Transverse colon (tissue), 4 donors: ENCODE measurements at regions not wholly inside any gene's neighbourhood (a gene's known extent, or its start where the extent isn't known, plus 50 kb on each side); places are given as distances from the start of the nearest gene placed in this dataset.

Source experiments
- DNase-seq: peaks from one replicate; pipeline ENCODE4 v3.0.0-alpha.2; 2019
- H3K27ac ChIP-seq, 4 donors: fragments of 200-600 bp; sonication (generic); 2 replicates each; pipeline ENCODE4 v1.5.1; 2016 to 2018; ENCODE audit warnings: inconsistent platforms in 4 of 4
- H3K27me3 ChIP-seq: fragments of 200-600 bp; sonication (generic); 2 replicates; pipeline ENCODE4 v1.5.1; 2017; ENCODE audit warnings: inconsistent platforms
- H3K36me3 ChIP-seq, 4 donors: fragments of 200-600 bp; sonication (generic); 2 replicates each; pipeline ENCODE4 v1.5.1; 2017 to 2019; ENCODE audit warnings: inconsistent platforms in 4 of 4
- H3K4me1 ChIP-seq, 4 donors: fragments of 200-600 bp; sonication (generic); 2 replicates each; pipeline ENCODE4 v1.5.1; 2017 to 2020; ENCODE audit warnings: inconsistent platforms in 4 of 4
- H3K4me3 ChIP-seq, 4 donors: fragments of 200-600 bp; sonication (generic); 1 replicate in 1 of 4; 2 replicates in 3 of 4; pipeline versions ENCODE4 v1.5.1 to v1.6.1; 2017 to 2019; ENCODE audit warnings: inconsistent platforms in 4 of 4
- H3K9me3 ChIP-seq, 2 donors: fragments of 200-600 bp; sonication (generic); 2 replicates each; pipeline ENCODE4 v1.5.1; 2017 to 2019; ENCODE audit warnings: inconsistent platforms in 2 of 2
- EP300 ChIP-seq: sonication (generic); formaldehyde crosslinking; IDR thresholded peaks from one replicate; pipeline ENCODE4 v1.6.1; 2017; ENCODE audit warnings: antibody characterized with exemption, low read depth
- POLR2A ChIP-seq: fragments of 450-650 bp; IDR thresholded peaks from one replicate; pipeline ENCODE4 v1.6.1; 2016; ENCODE audit warnings: antibody characterized with exemption, mild to moderate bottlenecking, moderate library complexity
- POLR2AphosphoS5 ChIP-seq, 3 donors: sonication (generic); formaldehyde crosslinking; IDR thresholded peaks; one replicate each; pipeline ENCODE4 v1.6.1; 2016; ENCODE audit warnings: antibody characterized with exemption in 3 of 3
- WGBS, 2 donors: methylation state at CpG; one replicate each; pipeline ENCODE4 v1.1.5; 2018; ENCODE audit warnings: low coverage in 1 of 2; 5-methylcytosine and 5-hydroxymethylcytosine counted together
- in situ Hi-C, 4 donors: fragments of 200-750 bp; cut with MboI; loops; one replicate each; pipeline versions ENCODE4 v1.15.0 to v1.15.1; 2017; ENCODE audit warnings: low sequenced_read_pairs in 3 of 4, low pct_ligation_motif_present in 1 of 4, low pct_unique_long_range_greater_than_20kb in 1 of 4
- intact Hi-C: fragments of 100-400 bp; cut with DNase I; formaldehyde crosslinking; loops from one replicate; pipeline ENCODE4 v1.15.1; 2023; ENCODE audit warnings: low total_unique reads
- TF ChIP-seq, protein P1 (sequence below), 5 experiments: fragments of 200-600 bp in 3 of 5; fragments of 450-650 bp in 2 of 5; sonication (generic) in 3 of 5; IDR thresholded peaks; 1 replicate in 2 of 5; 2 replicates in 3 of 5; pipeline ENCODE4 v1.5.1; 2016 to 2017; ENCODE audit warnings: antibody characterized with exemption in 5 of 5, inconsistent platforms in 3 of 5, mild to moderate bottlenecking in 2 of 5, moderate library complexity in 1 of 5

GRCh38 chr11:26891501-26891900 is 102.4 kb upstream of the FIBIN start:
- no peak for DNase-seq
- no peaks in the 10 kb centered on the region for H3K9me3 ChIP-seq
- H3K36me3 ChIP-seq: no peaks in the 10 kb centered on the region
- WGBS, 2 donors: 72 to 73% methylated on average over 2 of the region's 2 CpGs
- intact Hi-C loops: no loop called here
- H3K27ac ChIP-seq: no peak overlapping the region
- H3K4me3 ChIP-seq: no peak overlapping the region
- TF ChIP-seq POLR2A: no peak
- no peaks in the 10 kb centered on the region for H3K4me1 ChIP-seq
- in situ Hi-C loops: no loop called here
- H3K27me3 ChIP-seq: no peaks in the 10 kb centered on the region

- Histone ChIP-seq H3K4me3 (no peak overlapping the region), H3K27me3 (no peaks in the 10 kb centered on the region), H3K27ac (no peak overlapping the region), H3K9me3 (no peaks in the 10 kb centered on the region), H3K4me1 (no peaks in the 10 kb centered on the region), H3K36me3 (no peaks in the 10 kb centered on the region)
- WGBS, 2 donors: 42 to 47% methylated on average over 2 of the region's 2 CpGs
- TF ChIP-seq POLR2AphosphoS5 (IDR thresholded peaks at IDR 0.05): no peak
- no peak for TF ChIP-seq POLR2A
- TF ChIP-seq, protein P1, sequence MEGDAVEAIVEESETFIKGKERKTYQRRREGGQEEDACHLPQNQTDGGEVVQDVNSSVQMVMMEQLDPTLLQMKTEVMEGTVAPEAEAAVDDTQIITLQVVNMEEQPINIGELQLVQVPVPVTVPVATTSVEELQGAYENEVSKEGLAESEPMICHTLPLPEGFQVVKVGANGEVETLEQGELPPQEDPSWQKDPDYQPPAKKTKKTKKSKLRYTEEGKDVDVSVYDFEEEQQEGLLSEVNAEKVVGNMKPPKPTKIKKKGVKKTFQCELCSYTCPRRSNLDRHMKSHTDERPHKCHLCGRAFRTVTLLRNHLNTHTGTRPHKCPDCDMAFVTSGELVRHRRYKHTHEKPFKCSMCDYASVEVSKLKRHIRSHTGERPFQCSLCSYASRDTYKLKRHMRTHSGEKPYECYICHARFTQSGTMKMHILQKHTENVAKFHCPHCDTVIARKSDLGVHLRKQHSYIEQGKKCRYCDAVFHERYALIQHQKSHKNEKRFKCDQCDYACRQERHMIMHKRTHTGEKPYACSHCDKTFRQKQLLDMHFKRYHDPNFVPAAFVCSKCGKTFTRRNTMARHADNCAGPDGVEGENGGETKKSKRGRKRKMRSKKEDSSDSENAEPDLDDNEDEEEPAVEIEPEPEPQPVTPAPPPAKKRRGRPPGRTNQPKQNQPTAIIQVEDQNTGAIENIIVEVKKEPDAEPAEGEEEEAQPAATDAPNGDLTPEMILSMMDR (IDR thresholded peaks at IDR 0.05): no peak
- TF ChIP-seq EP300: no peak
- in situ Hi-C loops (no loop called here), intact Hi-C loops (no loop called here)
- no peak for DNase-seq
Observed at GRCh38 chr11:26896719-26897118, 97.2 kb upstream of the FIBIN start.

GRCh38 chr11:26898799-26899198 is 95.1 kb upstream of the FIBIN start:
- Histone ChIP-seq H3K27ac (no peak overlapping the region), H3K27me3 (no peaks in the 10 kb centered on the region), H3K4me1 (no peaks in the 10 kb centered on the region), H3K4me3 (no peak overlapping the region), H3K36me3 (no peaks in the 10 kb centered on the region), H3K9me3 (no peaks in the 10 kb centered on the region)
- in situ Hi-C loops: no loop called here
- intact Hi-C loops: no loop called here
- WGBS, 2 donors: 87% methylated on average over 1 of the region's 1 CpG; no CpG with 5 or more reads in 1 of the 2 donors
- TF ChIP-seq, protein P1 (IDR thresholded peaks at IDR 0.05): no peak
- TF ChIP-seq POLR2AphosphoS5 (IDR thresholded peaks at IDR 0.05) (no peak), POLR2A (no peak), EP300 (no peak)
- DNase-seq: no peak

DNA sequence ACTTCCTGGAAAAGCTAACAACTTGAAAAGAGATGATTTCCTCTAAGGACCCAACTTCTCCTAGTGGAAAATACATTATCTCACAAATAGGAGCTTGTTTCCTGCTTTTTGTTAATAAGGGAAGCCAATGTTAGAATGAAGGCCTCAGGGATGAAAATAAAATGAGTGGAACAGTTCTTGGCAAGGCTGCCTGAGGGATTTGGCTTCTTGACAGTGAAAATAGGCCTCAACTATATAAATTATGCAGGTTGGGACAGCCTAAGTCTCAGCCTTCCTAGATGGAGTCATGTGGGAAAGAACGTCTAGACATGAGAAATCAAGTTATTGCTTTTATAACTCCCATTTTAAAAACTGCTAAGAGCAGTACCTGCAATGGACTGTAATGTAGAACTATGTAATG is 92.8 kb upstream of the FIBIN start:
- WGBS, 2 donors: 27 to 47% methylated on average over 1 of the region's 1 CpG
- no peaks in the 10 kb centered on the region for H3K27me3 ChIP-seq
- DNase-seq: no peak
- H3K27ac ChIP-seq: peak overlapping the region in 2 of 4 donors; percentile 0 to 30
- in situ Hi-C loops: no loop called here
- no peaks in the 10 kb centered on the region for H3K9me3 ChIP-seq
- no peak overlapping the region for H3K4me3 ChIP-seq
- H3K36me3 ChIP-seq: no peaks in the 10 kb centered on the region
- intact Hi-C loops: no loop called here
- peaks cover 0 to 4% (median 0%) of the 10 kb centered on the region in 4 donors for H3K4me1 ChIP-seq
- TF ChIP-seq, protein P1 (IDR thresholded peaks at IDR 0.05): no peak
- no peak for TF ChIP-seq EP300

- no peak for DNase-seq
- H3K4me3 ChIP-seq: no peak overlapping the region
- TF ChIP-seq EP300 (no peak), POLR2AphosphoS5 (IDR thresholded peaks at IDR 0.05) (no peak), POLR2A (no peak)
- TF ChIP-seq, protein P1 (IDR thresholded peaks at IDR 0.05): no peak
- in situ Hi-C loops (no loop called here), intact Hi-C loops (no loop called here)
- H3K27me3 ChIP-seq: no peaks in the 10 kb centered on the region
- 83 to 84% methylated on average over 1 of the region's 1 CpG for WGBS, 2 donors
- peaks cover 0 to 4% (median 0%) of the 10 kb centered on the region in 4 donors for H3K4me1 ChIP-seq
- no peaks in the 10 kb centered on the region for H3K36me3 ChIP-seq
- H3K9me3 ChIP-seq: no peaks in the 10 kb centered on the region
- H3K27ac ChIP-seq: peak overlapping the region in 1 of 4 donors; percentile 19
Observed at GRCh38 chr11:26904132-26904531, 89.8 kb upstream of the FIBIN start.
